SK-MEL-5 (cell line): ENCODE measurements at regions not wholly inside any gene's neighbourhood (a gene's known extent, or its start where the extent isn't known, plus 50 kb on each side); places are given as distances from the start of the nearest gene placed in this dataset.

ENCODE experiments used
- DNase-seq: peaks from one replicate; pipeline ENCODE4 v3.0.0-alpha.2; 2016; ENCODE audit warnings: low read depth, low spot score
- in situ Hi-C: cut with HindIII; loops from 2 replicates; pipeline ENCODE4 v1.10.0; 2016; ENCODE audit warnings: low sequenced_read_pairs, high pct_unique_total_duplicates, low pct_unique_long_range_greater_than_20kb

GRCh38 chr1:22273686-22274681, 131.1 kb upstream of the WNT4 start:
- in situ Hi-C loops: no loop called here
- no peak for DNase-seq

DNA sequence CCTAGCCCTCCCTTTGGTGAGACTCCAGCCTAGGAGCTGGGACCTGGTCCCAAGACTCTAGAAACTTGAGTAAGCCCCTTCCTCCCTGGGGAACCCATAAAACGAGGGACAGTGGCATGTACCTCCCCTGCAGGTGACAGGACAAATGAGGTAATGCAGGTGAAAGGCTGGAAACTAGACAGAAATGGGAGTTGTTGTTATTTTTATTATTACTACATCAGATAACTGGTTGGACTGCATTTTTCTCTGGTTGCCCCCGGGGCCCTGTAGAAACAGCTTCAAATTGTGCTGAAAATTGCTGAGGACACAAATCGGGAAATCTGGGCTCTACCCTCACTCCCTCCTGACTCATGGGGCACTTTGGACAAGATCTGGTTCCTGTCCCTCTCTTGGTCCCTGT, 132.3 kb upstream of the WNT4 start:
- no peak for DNase-seq
- in situ Hi-C loops: no loop called here

GRCh38 chr1:22275626-22276395, 132.9 kb upstream of the WNT4 start:
- in situ Hi-C loops: no loop called here
- DNase-seq: peak; percentile 65

DNA sequence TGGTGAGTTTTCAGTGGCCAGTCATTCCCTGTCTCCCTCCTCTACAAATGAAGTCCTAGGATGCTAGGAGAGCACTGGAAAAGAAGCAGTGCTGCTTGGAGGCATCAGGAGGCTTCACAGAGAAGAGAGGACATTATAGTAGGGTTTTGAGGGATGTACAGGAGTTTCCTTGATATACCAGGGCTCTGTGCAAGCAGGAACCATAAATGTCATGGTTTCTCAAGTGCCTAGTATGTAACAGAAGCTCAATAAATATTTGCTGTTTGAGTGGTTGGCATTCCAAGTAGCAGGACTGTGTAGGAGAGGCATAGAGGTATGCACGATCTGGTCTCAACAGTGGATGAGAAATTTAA, 133.5 kb upstream of the WNT4 start:
- no peak for DNase-seq
- in situ Hi-C loops: no loop called here

DNA sequence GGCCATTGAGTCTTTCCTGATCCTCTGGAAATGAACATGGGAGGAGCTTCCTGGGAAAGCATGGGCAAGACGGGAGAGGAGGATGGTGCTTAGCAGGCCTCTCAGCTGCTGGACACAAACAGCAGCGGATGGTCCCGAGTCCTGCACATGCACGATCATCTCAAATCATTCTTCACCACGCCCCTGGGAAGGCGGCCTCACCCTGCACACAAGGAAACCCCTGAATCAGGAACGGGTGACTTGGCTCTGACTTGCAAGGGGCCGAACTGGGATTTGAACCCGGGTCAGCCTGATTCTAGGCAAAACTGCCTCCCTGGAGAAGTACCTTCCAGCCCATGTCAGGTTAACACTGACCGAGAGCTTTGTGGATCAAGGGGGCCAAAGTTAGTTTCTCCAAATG, 134.8 kb upstream of the WNT4 start:
- no peak for DNase-seq
- in situ Hi-C loops: no loop called here

GRCh38 chr1:22279735-22280134, 136.8 kb upstream of the WNT4 start:
- in situ Hi-C loops: no loop called here
- DNase-seq: no peak

GRCh38 chr1:22280526-22280925, 137.6 kb upstream of the WNT4 start:
- no peak for DNase-seq
- in situ Hi-C loops: no loop called here

DNA sequence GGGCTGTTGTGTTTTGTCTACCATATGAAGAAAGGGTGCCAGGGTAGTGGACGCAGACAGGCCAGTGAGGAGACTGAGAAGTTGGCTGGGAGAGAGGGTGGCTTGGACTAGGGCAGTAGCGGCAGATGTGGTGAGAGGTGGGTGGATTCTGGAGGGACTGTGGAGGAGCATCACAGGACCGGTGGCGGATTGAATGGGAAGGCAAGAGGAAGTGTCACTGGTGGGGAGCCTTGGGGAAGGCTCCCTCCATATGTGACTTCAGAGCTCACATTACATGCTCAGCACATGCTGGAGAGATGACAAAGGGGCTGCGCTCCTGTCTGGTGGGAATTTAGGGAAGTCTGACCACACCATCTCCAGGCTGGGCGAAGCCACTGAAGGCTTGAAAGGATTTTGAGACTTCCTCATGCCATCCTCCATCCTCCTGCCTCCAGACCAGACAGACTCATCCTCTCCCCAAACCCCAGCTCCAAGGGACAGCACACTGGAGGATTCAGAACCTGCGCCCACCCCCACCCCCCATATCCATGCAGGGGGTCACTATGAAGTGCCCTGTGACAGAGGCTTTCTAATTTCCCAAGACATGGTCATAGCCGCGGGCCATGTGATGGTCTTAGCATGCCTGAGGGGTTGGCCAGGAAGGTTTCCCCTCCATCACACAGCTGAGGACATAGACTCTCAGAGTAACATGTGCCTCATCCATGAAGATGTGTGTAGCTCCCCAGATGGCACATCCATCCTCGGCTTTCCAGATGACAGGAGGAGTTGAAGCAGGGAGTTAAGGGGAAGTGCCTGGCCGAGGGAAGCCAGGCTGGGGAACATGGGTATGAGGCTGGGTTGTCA, 138.8 kb upstream of the WNT4 start:
- DNase-seq: no peak
- in situ Hi-C loops: no loop called here

DNA sequence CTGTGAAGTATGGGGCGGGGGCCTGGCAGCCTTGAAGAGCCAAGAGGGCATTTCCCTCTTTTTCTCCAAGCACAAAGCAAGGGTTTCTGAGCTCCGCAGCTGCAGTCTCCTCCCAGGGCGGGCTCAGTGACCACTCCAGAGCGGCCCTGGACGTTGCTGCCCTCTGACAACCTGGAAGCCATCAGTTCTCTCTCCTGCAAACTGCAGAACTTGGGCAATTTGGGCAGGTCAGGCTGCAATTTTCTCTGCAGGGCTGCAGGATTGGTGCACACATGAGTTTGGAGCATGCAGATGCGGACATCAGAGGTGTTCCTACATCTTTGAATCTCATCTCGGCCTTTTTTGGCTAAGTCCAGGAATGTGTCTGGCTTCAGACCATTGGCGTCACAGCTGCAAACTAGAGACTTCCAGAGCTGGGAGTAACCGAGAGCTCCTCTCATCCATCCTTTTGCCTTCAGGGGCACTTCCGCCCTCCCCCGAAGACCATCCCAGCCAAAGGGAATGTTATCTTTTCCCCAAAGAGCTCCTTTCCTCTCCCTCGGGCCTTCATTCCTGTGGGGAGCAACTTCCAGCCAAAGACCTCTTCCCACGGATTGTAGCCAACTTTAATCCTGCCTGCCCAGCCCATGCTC, 139.6 kb upstream of the WNT4 start:
- no peak for DNase-seq
- in situ Hi-C loops: no loop called here

GRCh38 chr1:22283596-22283995, 140.7 kb upstream of the WNT4 start:
- in situ Hi-C loops: no loop called here
- no peak for DNase-seq

GRCh38 chr1:22284236-22284635, 141.3 kb upstream of the WNT4 start:
- in situ Hi-C loops: no loop called here
- DNase-seq: no peak

DNA sequence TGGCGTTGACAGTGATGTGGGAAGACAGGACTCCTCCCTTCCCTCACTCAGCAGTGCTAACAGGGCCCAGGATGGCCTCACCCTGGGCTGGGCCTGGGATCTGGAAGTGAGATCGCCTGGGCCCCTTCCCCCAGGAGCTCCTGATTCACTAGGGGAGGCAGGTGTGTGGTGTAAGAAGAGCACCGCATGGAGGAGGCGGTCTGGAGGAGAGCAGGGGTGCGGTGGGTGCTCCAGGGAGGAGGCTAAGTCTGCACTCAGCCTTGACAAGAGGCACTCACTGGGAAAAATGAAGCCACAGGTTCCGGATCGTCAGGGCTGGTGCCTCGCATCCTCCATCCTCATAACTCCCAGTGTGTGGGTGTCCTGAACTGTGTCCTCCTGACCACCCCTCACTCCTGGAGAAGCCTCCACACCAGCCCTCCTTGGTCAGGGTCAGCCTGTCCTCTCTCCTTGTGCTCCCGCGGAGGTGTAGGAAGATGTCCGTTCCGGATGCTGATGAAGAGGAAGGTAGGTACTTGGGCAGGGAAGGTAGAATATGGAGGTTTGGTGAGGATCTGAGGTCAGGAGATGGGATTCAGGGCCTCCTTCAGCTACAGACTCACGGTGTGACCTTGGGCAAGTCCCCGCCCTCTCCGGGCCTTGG, 142.1 kb upstream of the WNT4 start:
- no peak for DNase-seq
- in situ Hi-C loops: no loop called here

GRCh38 chr1:22285549-22286396, 142.9 kb upstream of the WNT4 start:
- in situ Hi-C loops: no loop called here
- DNase-seq: no peak

DNA sequence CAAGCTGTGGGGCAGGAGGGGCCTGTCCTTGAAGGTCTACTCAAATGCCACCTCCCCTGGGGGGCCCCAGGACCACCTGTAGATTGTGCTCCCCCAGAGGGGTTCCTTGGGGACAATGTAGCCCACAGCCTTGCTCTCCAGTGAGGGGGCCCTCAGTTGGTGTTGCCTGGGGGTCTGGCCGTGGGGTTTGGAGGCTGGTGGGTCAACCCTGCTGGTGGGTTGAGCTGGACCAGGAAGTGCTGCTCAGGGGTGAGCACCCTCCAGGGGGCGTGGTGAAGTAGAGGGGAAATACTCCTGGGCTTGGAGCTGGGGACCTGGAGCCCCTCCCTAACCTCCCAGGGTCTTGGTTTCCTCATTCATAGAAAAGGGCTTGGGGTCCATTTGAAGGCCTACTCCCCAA, 143.6 kb upstream of the WNT4 start:
- DNase-seq: no peak
- in situ Hi-C loops: no loop called here

DNA sequence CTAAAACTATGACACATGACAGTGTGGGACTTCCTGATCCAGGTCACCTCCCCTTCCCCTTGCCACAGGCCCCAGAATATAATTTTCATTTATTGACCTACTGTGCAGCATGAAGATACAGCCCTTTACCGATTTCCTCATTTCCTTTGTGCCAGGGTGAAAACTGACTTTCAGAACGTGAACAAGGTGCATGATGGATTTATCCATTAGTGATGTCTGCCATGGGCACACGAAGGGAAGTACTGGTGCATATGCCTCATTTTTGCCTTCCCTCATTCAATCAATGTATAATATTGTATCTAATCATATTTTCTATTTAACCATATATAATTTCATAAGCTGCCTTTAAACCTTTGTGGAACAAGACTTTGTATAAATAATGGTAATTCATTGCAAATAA, 144.4 kb upstream of the WNT4 start:
- no peak for DNase-seq
- in situ Hi-C loops: no loop called here

GRCh38 chr1:22287946-22288520, 145.1 kb upstream of the WNT4 start:
- no peak for DNase-seq
- in situ Hi-C loops: no loop called here
